H1 (cell line): ENCODE measurements at regions not wholly inside any gene's neighbourhood (a gene's known extent, or its start where the extent isn't known, plus 50 kb on each side); places are given as distances from the start of the nearest gene placed in this dataset.

Experiments used
- CTCF ChIA-PET: fragments of 300-600 bp; sonication (Branson Sonifier 250); formaldehyde crosslinking; loops from one replicate; lab custom pipeline; 2021; ENCODE audit not compliant: partially characterized antibody; lab: Charles Lee
- POLR2A ChIA-PET: fragments of 300-600 bp; sonication (Branson Sonifier 250); formaldehyde crosslinking; loops from one replicate; lab custom pipeline; 2021; ENCODE audit warnings: inconsistent platforms; ENCODE audit not compliant: partially characterized antibody; lab: Charles Lee
- DNase-seq, 2 experiments: peaks; one replicate each; pipeline versions ENCODE4 v3.0.0 to v3.0.0-alpha.2; 2010 to 2022; ENCODE audit warnings: low spot score in 2 of 2, low read depth in 1 of 2, mixed read lengths in 1 of 2
- FAIRE-seq: peaks from 2 replicates; lab custom pipeline; 2011; peaks lifted over from hg19 to GRCh38; lab: Jason Lieb, UNC
- H2AFZ ChIP-seq: 2 replicates; pipeline ENCODE4 v1.8.1; 2012; ENCODE audit warnings: low read length, inconsistent platforms
- H2AK5ac ChIP-seq: 2 replicates; pipeline ENCODE4 v1.6.1; 2013; ENCODE audit warnings: low read depth, low read length
- H2BK120ac ChIP-seq: replicated peaks from 2 replicates; pipeline ENCODE3; 2013; ENCODE audit warnings: low read depth, low read length, inconsistent platforms
- H2BK12ac ChIP-seq: 2 replicates; pipeline ENCODE4 v1.6.1; 2013; ENCODE audit warnings: low read depth, low read length
- H2BK15ac ChIP-seq: 2 replicates; pipeline ENCODE4 v1.6.1; 2013; ENCODE audit warnings: low read length
- H2BK20ac ChIP-seq: 2 replicates; pipeline ENCODE4 v1.6.1; 2013; ENCODE audit warnings: low read length
- H2BK5ac ChIP-seq: 2 replicates; pipeline ENCODE4 v1.6.1; 2013; ENCODE audit warnings: low read depth, low read length
- H3K14ac ChIP-seq: 2 replicates; pipeline ENCODE4 v1.6.1; 2013; ENCODE audit warnings: inconsistent platforms; ENCODE audit not compliant: insufficient read length
- H3K18ac ChIP-seq: 2 replicates; pipeline ENCODE4 v1.6.1; 2013; ENCODE audit warnings: low read length; ENCODE audit errors: extremely low read depth
- H3K23ac ChIP-seq: 2 replicates; pipeline ENCODE4 v1.6.1; 2013; ENCODE audit warnings: inconsistent platforms; ENCODE audit not compliant: insufficient read length
- H3K23me2 ChIP-seq: 2 replicates; pipeline ENCODE4 v1.6.1; 2013; ENCODE audit warnings: low read depth, low read length
- H3K27ac ChIP-seq: 2 replicates; pipeline ENCODE4 v1.6.1; 2011; ENCODE audit warnings: low read depth, low read length, inconsistent platforms
- H3K27me3 ChIP-seq, 4 experiments: replicated peaks in 1 of 4; 1 replicate in 1 of 4; 2 replicates in 3 of 4; pipeline versions ENCODE4 v1.6.1 to v1.8.1; 2011 to 2013; ENCODE audit warnings: low read length in 3 of 4, mild to moderate bottlenecking in 3 of 4, inconsistent platforms in 2 of 4, mixed read lengths in 2 of 4, moderate library complexity in 1 of 4; ENCODE audit not compliant: control insufficient read depth in 3 of 4, insufficient read depth in 3 of 4; ENCODE audit errors: extremely low read depth in 1 of 4
- H3K36me3 ChIP-seq, 4 experiments: 2 replicates each; pipeline versions ENCODE4 v1.6.1 to v1.8.1; 2011 to 2013; ENCODE audit warnings: mild to moderate bottlenecking in 4 of 4, low read length in 3 of 4, moderate library complexity in 2 of 4, control low read depth in 1 of 4, inconsistent platforms in 1 of 4; ENCODE audit not compliant: insufficient read depth in 4 of 4, control insufficient read depth in 2 of 4
- H3K4ac ChIP-seq: replicated peaks from 2 replicates; pipeline ENCODE3; 2013; ENCODE audit warnings: low read length, low read depth, mixed read lengths, inconsistent platforms; ENCODE audit not compliant: insufficient read length
- H3K4me1 ChIP-seq, 4 experiments: replicated peaks in 1 of 4; 1 replicate in 1 of 4; 2 replicates in 3 of 4; pipeline versions ENCODE4 v1.6.1 to v1.8.1; 2011 to 2013; ENCODE audit warnings: low read length in 3 of 4, inconsistent platforms in 2 of 4, mixed read lengths in 1 of 4; ENCODE audit not compliant: insufficient read depth in 4 of 4, control insufficient read depth in 3 of 4
- H3K4me2 ChIP-seq, 2 experiments: 2 replicates each; pipeline versions ENCODE4 v1.6.1 to v1.8.1; 2011 to 2013; ENCODE audit warnings: low read depth in 2 of 2, low read length in 2 of 2, control low read depth in 1 of 2, inconsistent platforms in 1 of 2, mild to moderate bottlenecking in 1 of 2; ENCODE audit not compliant: insufficient read depth in 1 of 2
- H3K4me3 ChIP-seq, 4 experiments: fragments of 200-600, 300-600 bp in 1 of 4; sonication (generic), shearing (Covaris generic), sonication (Bioruptor Twin) in 1 of 4; 2 replicates each; pipeline versions ENCODE4 v1.5.1 to v1.8.1; 2011 to 2016; ENCODE audit warnings: low read length in 4 of 4, low read depth in 3 of 4, control low read depth in 2 of 4, inconsistent platforms in 2 of 4, mild to moderate bottlenecking in 2 of 4, mixed read lengths in 1 of 4, moderate library complexity in 1 of 4; ENCODE audit not compliant: insufficient read depth in 2 of 4; ENCODE audit errors: extremely low read depth in 1 of 4
- H3K56ac ChIP-seq: replicated peaks from 2 replicates; pipeline ENCODE3; 2013; ENCODE audit warnings: low read depth, mild to moderate bottlenecking, mixed read lengths, low read length, inconsistent platforms; ENCODE audit not compliant: insufficient read length
- H3K79me1 ChIP-seq: 2 replicates; pipeline ENCODE4 v1.6.1; 2013; ENCODE audit warnings: low read depth, low read length, control low read depth
- H3K79me2 ChIP-seq, 2 experiments: 2 replicates each; pipeline versions ENCODE4 v1.6.1 to v1.8.1; 2012 to 2013; ENCODE audit warnings: low read length in 2 of 2, mild to moderate bottlenecking in 2 of 2, inconsistent platforms in 1 of 2; ENCODE audit not compliant: insufficient read depth in 2 of 2, control insufficient read depth in 1 of 2
- H3K9ac ChIP-seq, 4 experiments: replicated peaks in 1 of 4; 1 replicate in 1 of 4; 2 replicates in 3 of 4; pipeline versions ENCODE4 v1.6.1 to v1.8.1; 2011 to 2013; ENCODE audit warnings: low read depth in 3 of 4, low read length in 3 of 4, control low read depth in 2 of 4, mild to moderate bottlenecking in 2 of 4, moderate library complexity in 2 of 4, inconsistent platforms in 1 of 4; ENCODE audit errors: extremely low read depth in 1 of 4
- H3K9me3 ChIP-seq, 2 experiments: 2 replicates each; pipeline versions ENCODE4 v1.6.1 to v1.8.1; 2012 to 2013; ENCODE audit warnings: mild to moderate bottlenecking in 2 of 2, moderate library complexity in 2 of 2, control low read depth in 1 of 2, inconsistent platforms in 1 of 2, low read depth in 1 of 2, low read length in 1 of 2, mixed read lengths in 1 of 2; ENCODE audit not compliant: insufficient read depth in 2 of 2
- H4K20me1 ChIP-seq, 2 experiments: replicated peaks in 1 of 2; 2 replicates each; pipeline versions ENCODE3 to v1.8.1; 2011 to 2013; ENCODE audit warnings: inconsistent platforms in 2 of 2, low read length in 2 of 2, mild to moderate bottlenecking in 1 of 2; ENCODE audit not compliant: insufficient read depth in 2 of 2, control insufficient read depth in 1 of 2
- H4K5ac ChIP-seq: 2 replicates; pipeline ENCODE4 v1.6.1; 2013; ENCODE audit warnings: low read length, low read depth, mixed read lengths, inconsistent platforms; ENCODE audit not compliant: insufficient read length
- H4K8ac ChIP-seq: 2 replicates; pipeline ENCODE4 v1.8.0; 2013; ENCODE audit warnings: mild to moderate bottlenecking, moderate library complexity, low read length, inconsistent platforms; ENCODE audit not compliant: insufficient read depth; ENCODE audit errors: extremely low read depth
- H4K91ac ChIP-seq: replicated peaks from 2 replicates; pipeline ENCODE3; 2013; ENCODE audit warnings: low read length, mixed read lengths, inconsistent platforms; ENCODE audit not compliant: insufficient read length
- BACH1 ChIP-seq: IDR thresholded peaks from 2 replicates; pipeline ENCODE4 v1.6.1; 2012; ENCODE audit warnings: low read length, improper control_type of control experiment
- CBX8 ChIP-seq: fragments of 300-800, 300-1000 bp; sonication (generic); IDR thresholded peaks from 2 replicates; pipeline ENCODE4 v1.7.1; 2016; ENCODE audit warnings: low read depth, low read length, borderline replicate concordance
- CHD1 ChIP-seq: IDR thresholded peaks from 2 replicates; pipeline ENCODE4 v1.6.1; 2012; ENCODE audit warnings: low read depth, low read length, improper control_type of control experiment
- CHD2 ChIP-seq: IDR thresholded peaks from 2 replicates; pipeline ENCODE4 v1.6.1; 2012; ENCODE audit warnings: low read length, improper control_type of control experiment
- CREB1 ChIP-seq: IDR thresholded peaks from 2 replicates; pipeline ENCODE4 v1.6.1; 2012; ENCODE audit warnings: inconsistent platforms
- CTBP2 ChIP-seq: IDR thresholded peaks from 2 replicates; pipeline ENCODE4 v1.7.0; 2011; ENCODE audit warnings: borderline replicate concordance, mild to moderate bottlenecking, moderate library complexity, mixed read lengths, low read length; ENCODE audit not compliant: insufficient read depth, insufficient read length
- EP300 ChIP-seq, 2 experiments: IDR thresholded peaks; 1 replicate in 1 of 2; 2 replicates in 1 of 2; pipeline ENCODE4 v1.6.1; 2011 to 2012; ENCODE audit warnings: low read depth in 2 of 2, low read length in 2 of 2, mild to moderate bottlenecking in 2 of 2, borderline replicate concordance in 1 of 2, inconsistent platforms in 1 of 2, moderate library complexity in 1 of 2
- GABPA ChIP-seq: IDR thresholded peaks from 2 replicates; pipeline ENCODE4 v1.6.1; 2011; ENCODE audit warnings: mild to moderate bottlenecking, low read length, moderate library complexity, borderline replicate concordance; ENCODE audit not compliant: insufficient read depth
- HDAC6 ChIP-seq: IDR thresholded peaks from one replicate; pipeline ENCODE4 v1.7.1; 2012; ENCODE audit warnings: low read depth, mild to moderate bottlenecking, inconsistent platforms, low read length, moderate library complexity
- POLR2A ChIP-seq, 2 experiments: IDR thresholded peaks; 1 replicate in 1 of 2; 2 replicates in 1 of 2; pipeline ENCODE4 v1.6.1; 2011; ENCODE audit warnings: low read depth in 2 of 2, low read length in 2 of 2, mild to moderate bottlenecking in 2 of 2; ENCODE audit errors: control extremely low read depth in 1 of 2
- SIRT6 ChIP-seq: IDR thresholded peaks from one replicate; pipeline ENCODE4 v1.7.1; 2012; ENCODE audit warnings: low read length, inconsistent platforms
- SP1 ChIP-seq: IDR thresholded peaks from 2 replicates; pipeline ENCODE4 v1.6.1; 2011; ENCODE audit warnings: low read depth, low read length
- TBP ChIP-seq: IDR thresholded peaks from 2 replicates; pipeline ENCODE4 v1.6.1; 2011; ENCODE audit warnings: low read depth, low read length, improper control_type of control experiment
- TCF12 ChIP-seq: IDR thresholded peaks from 2 replicates; pipeline ENCODE4 v1.6.1; 2011; ENCODE audit warnings: low read depth, mild to moderate bottlenecking, low read length
- WGBS, 2 experiments: shearing (Covaris generic) in 1 of 2; methylation state at CpG; one replicate each; pipeline versions ENCODE4 v1.1.6 to v1.1.7; 2013 to 2015; ENCODE audit warnings: low lambda C conversion rate in 2 of 2, mixed read lengths in 2 of 2, inconsistent platforms in 1 of 2, low coverage in 1 of 2, missing lambda C conversion rate in 1 of 2; ENCODE audit not compliant: insufficient replicate concordance in 2 of 2, insufficient coverage in 1 of 2, insufficient read length in 1 of 2; ENCODE audit errors: extremely low coverage in 1 of 2, missing lambda C conversion rate in 1 of 2; 5-methylcytosine and 5-hydroxymethylcytosine counted together
- TF ChIP-seq, protein P1 (sequence below): IDR thresholded peaks from 2 replicates; pipeline ENCODE4 v1.6.1; 2011; ENCODE audit warnings: low read depth, mild to moderate bottlenecking, low read length; ENCODE audit not compliant: insufficient read depth

DNA sequence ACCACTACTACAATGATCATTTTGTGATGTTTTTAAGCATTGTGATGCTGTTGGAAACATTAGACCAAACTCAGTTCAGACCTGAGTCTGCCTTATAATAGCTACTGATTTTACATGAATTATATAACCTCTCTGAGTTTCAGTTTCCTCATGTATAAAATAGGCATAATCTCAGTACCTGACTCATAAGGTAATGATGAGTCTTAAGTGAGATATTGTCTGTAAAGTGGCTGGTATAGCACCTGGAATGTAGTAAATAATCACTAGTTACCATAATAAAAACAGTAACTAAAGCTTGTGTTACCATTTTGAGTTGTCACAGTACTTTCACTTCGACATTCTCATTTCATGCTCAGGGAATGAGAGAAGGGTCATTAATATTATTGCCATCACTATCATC, 381.5 kb upstream of the SALL1 start:
- H4K8ac ChIP-seq: no peak overlapping the region
- H3K4me3 ChIP-seq: no peak overlapping the region
- no peaks in the 10 kb centered on the region for H3K23me2 ChIP-seq
- H2BK20ac ChIP-seq: no peak overlapping the region
- no peaks in the 10 kb centered on the region for H3K4me1 ChIP-seq
- CTCF ChIA-PET: interaction anchor here (1.1 kb wide), 2 partner anchors 11 to 12 kb away, joined by 3 read pairs; no protein-coding TSS in a partner anchor
- H3K18ac ChIP-seq: no peak overlapping the region
- H3K27me3 ChIP-seq: no peaks in the 10 kb centered on the region
- no peak overlapping the region for H3K4me2 ChIP-seq
- H2AFZ ChIP-seq: no peak overlapping the region
- H3K79me2 ChIP-seq: no peaks in the 10 kb centered on the region
- no peaks in the 10 kb centered on the region for H3K36me3 ChIP-seq
- no peak overlapping the region for H2BK120ac ChIP-seq
- H2BK5ac ChIP-seq: no peak overlapping the region
- no peak overlapping the region for H4K5ac ChIP-seq
- H3K56ac ChIP-seq: no peak overlapping the region
- H4K20me1 ChIP-seq: no peaks in the 10 kb centered on the region
- no peak overlapping the region for H2BK15ac ChIP-seq
- H2BK12ac ChIP-seq: no peak overlapping the region
- no peak overlapping the region for H3K27ac ChIP-seq
- 90% methylated on average over 1 of the region's 1 CpG; no CpG with 5 or more reads in 1 of the 2 experiments for WGBS, 2 experiments
- no peak overlapping the region for H3K4ac ChIP-seq
- POLR2A ChIA-PET: interaction anchor here (0.6 kb wide), 1 partner anchor 279 kb away, joined by 3 read pairs; no protein-coding TSS in a partner anchor
- H3K9ac ChIP-seq: no peak overlapping the region
- H2AK5ac ChIP-seq: no peak overlapping the region
- H3K23ac ChIP-seq: no peak overlapping the region
- DNase-seq (no peak), FAIRE-seq (no peak)
- H3K9me3 ChIP-seq: no peaks in the 10 kb centered on the region
- no peak overlapping the region for H4K91ac ChIP-seq
- H3K14ac ChIP-seq: no peak overlapping the region
- H3K79me1 ChIP-seq: no peaks in the 10 kb centered on the region
- TF ChIP-seq, protein P1, sequence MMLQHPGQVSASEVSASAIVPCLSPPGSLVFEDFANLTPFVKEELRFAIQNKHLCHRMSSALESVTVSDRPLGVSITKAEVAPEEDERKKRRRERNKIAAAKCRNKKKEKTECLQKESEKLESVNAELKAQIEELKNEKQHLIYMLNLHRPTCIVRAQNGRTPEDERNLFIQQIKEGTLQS: no peak
- TF ChIP-seq GABPA (no peak), CREB1 (no peak), SP1 (no peak), SIRT6 (no peak), CHD1 (no peak), EP300 (IDR thresholded peaks at IDR 0.05; ENCODE audit: borderline replicate concordance in 1 of 2, low read depth in 2 of 2, low read length in 2 of 2) (no peak), TCF12 (no peak), CBX8 (no peak), CHD2 (no peak), TBP (no peak), CTBP2 (no peak), POLR2A (IDR thresholded peaks at IDR 0.05; ENCODE audit: control extremely low read depth in 1 of 2, low read depth in 2 of 2, low read length in 2 of 2) (no peak), HDAC6 (no peak), BACH1 (no peak)
